ENCODE measurements at regions not wholly inside any gene's neighbourhood (a gene's known extent, or its start where the extent isn't known, plus 50 kb on each side); places are given as distances from the start of the nearest gene placed in this dataset.

DNA sequence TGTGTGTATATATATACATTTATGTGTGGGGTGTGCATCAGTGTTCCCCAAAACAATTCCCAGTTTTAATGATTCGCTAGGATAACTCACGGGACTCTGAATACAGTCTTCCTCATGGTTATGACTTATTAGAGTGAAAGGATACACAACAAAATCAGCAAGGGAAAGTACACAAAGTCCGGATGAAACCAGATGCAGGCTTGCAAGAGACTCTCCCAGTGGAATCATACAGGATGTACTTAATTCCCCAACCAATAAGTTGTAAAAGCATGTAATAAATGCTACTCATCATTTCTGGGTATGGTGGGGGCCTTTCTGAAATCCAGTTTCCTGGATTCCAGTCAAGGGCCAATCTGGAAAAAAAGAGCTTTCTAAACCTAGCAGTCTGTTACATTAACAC lies 654.1 kb upstream of the SYT4 start:
- Histone ChIP-seq H3K36me3 (ENCODE audit: control insufficient read depth, insufficient read depth, low read length) (no peaks in the 10 kb centered on the region), H3K4me3 (ENCODE audit: low read depth, low read length) (no peak overlapping the region), H3K27me3 (ENCODE audit: control insufficient read depth, insufficient read depth, low read length) (no peaks in the 10 kb centered on the region)
- TF ChIP-seq, protein P1, sequence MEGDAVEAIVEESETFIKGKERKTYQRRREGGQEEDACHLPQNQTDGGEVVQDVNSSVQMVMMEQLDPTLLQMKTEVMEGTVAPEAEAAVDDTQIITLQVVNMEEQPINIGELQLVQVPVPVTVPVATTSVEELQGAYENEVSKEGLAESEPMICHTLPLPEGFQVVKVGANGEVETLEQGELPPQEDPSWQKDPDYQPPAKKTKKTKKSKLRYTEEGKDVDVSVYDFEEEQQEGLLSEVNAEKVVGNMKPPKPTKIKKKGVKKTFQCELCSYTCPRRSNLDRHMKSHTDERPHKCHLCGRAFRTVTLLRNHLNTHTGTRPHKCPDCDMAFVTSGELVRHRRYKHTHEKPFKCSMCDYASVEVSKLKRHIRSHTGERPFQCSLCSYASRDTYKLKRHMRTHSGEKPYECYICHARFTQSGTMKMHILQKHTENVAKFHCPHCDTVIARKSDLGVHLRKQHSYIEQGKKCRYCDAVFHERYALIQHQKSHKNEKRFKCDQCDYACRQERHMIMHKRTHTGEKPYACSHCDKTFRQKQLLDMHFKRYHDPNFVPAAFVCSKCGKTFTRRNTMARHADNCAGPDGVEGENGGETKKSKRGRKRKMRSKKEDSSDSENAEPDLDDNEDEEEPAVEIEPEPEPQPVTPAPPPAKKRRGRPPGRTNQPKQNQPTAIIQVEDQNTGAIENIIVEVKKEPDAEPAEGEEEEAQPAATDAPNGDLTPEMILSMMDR (IDR thresholded peaks at IDR 0.05; ENCODE audit: insufficient read depth, low read length, poor library complexity, severe bottlenecking): no peak
- DNase-seq (ENCODE audit: low read depth): no peak

DNA sequence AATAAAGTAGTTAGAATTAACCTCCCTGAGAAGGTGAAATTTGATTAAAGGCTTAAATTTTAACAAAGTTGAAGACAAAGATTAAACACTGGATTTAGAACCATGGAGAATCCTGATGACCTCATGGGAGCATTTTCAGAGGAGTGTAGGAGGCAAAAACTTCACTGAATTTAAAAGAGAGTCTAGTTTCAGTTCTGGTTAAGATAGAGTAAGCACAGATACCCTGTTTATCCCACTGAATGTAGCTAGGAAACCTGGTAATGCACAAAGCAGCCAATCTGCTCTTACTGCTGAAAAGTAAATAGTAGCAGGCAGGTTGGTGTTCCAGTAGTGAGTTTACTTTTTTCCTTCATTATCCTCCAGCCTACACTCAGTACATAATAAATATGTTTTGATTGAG lies 654.9 kb upstream of the SYT4 start:
- H3K4me3 ChIP-seq (ENCODE audit: low read depth, low read length): no peak overlapping the region
- no peaks in the 10 kb centered on the region for H3K36me3 ChIP-seq (ENCODE audit: control insufficient read depth, insufficient read depth, low read length)
- TF ChIP-seq, protein P1 (IDR thresholded peaks at IDR 0.05; ENCODE audit: insufficient read depth, low read length, poor library complexity, severe bottlenecking): no peak
- DNase-seq (ENCODE audit: low read depth): no peak
- no peaks in the 10 kb centered on the region for H3K27me3 ChIP-seq (ENCODE audit: control insufficient read depth, insufficient read depth, low read length)

DNA sequence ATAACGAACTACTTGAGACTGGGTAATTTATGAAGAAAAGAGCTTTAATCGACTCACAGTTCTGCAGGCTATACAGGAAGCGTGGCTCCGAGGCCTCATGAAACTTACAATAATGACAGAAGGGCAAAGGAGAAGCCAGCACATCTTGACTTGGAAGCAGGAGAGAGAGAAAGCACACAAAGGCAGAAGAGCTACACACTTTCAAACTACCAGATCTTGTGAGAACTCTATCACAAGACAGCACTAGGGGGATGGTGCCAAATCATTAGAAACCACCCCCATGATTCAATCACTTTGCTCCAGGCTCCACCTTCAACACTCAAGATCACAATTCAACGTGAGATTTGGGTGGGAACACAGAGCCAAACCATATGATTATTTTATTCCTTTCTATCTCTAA lies 655.9 kb upstream of the SYT4 start:
- no peak for DNase-seq (ENCODE audit: low read depth)

DNA sequence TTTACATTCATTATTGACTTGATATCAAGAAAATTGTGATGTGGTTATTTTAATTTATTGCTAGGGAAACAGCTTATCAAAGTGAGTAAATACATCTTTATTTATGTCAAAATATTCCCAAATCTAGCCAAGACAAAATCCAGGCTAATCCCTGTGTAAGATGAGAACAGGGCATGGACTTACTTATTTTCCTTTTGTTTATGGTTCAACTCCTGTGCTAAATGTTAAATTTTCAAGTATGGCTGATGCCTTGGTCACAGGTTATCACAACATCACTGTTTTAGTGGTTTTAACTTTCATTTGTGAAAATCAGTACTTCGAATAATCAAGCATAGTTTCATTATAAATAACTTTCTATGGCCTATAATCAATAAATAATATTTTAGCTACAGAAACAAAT lies 657.0 kb upstream of the SYT4 start:
- Histone ChIP-seq H3K36me3 (ENCODE audit: control insufficient read depth, insufficient read depth, low read length) (no peaks in the 10 kb centered on the region), H3K27me3 (ENCODE audit: control insufficient read depth, insufficient read depth, low read length) (no peaks in the 10 kb centered on the region), H3K4me3 (ENCODE audit: low read depth, low read length) (no peak overlapping the region)
- TF ChIP-seq, protein P1 (IDR thresholded peaks at IDR 0.05; ENCODE audit: insufficient read depth, low read length, poor library complexity, severe bottlenecking): no peak
- DNase-seq (ENCODE audit: low read depth): no peak

More for the DNA sequence above, 655.9 kb upstream of the SYT4 start:
- Histone ChIP-seq H3K27me3 (ENCODE audit: control insufficient read depth, insufficient read depth, low read length) (no peaks in the 10 kb centered on the region), H3K36me3 (ENCODE audit: control insufficient read depth, insufficient read depth, low read length) (no peaks in the 10 kb centered on the region), H3K4me3 (ENCODE audit: low read depth, low read length) (no peak overlapping the region)
- TF ChIP-seq, protein P1 (IDR thresholded peaks at IDR 0.05; ENCODE audit: insufficient read depth, low read length, poor library complexity, severe bottlenecking): no peak

DNA sequence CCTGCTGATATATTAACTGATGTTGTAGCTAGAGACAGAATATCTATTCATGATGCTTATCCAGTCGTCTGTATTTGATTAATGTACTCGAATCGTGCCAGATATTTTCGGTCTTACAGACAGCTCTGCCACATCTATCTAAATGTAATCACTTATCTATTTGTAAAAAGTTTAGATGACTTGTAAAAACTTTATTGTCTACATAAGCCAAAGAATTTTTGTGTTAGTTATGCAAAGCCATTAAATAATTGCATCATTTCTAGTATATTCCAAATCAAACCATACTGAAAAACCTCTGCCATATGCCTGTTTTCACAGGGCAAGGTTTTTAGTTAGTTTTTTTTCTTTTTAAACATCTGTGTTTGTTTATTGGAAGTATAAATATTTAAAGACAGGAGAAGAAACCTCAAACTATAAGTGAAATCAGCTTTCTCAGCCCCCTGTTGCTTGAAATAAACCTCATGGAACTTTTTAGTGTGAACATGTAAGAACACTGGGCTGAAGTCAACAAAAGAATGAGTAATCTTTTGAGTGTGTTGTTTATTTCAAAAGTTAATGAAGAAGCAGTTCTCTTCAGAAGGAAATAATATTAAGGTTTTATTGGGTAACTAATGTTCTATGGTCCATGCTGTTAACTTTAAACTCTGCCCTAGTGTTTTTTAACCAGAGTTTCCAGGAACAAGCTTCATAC lies 657.6 kb upstream of the SYT4 start:
- no peak for DNase-seq (ENCODE audit: low read depth)
- Histone ChIP-seq H3K36me3 (ENCODE audit: control insufficient read depth, insufficient read depth, low read length) (no peaks in the 10 kb centered on the region), H3K4me3 (ENCODE audit: low read depth, low read length) (no peak overlapping the region), H3K27me3 (ENCODE audit: control insufficient read depth, insufficient read depth, low read length) (no peaks in the 10 kb centered on the region)
- TF ChIP-seq, protein P1 (IDR thresholded peaks at IDR 0.05; ENCODE audit: insufficient read depth, low read length, poor library complexity, severe bottlenecking): no peak

DNA sequence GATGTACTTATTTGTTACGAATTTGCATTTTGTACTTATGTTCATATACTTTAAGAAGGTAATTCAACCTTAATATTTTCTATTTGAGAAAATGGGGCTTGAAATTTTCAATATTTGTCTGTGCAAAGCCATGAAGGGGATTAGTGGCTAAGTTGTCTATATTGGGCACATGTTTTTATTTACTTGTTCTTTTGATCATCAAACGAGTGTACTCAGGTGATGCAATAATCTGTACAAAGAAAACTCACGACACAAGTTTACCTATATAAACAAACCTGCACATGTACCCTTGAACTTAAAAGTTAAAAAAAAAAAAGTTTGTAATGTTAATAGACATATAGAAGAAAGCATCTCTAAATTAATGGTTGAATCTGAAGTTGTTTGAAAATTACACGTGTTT lies 658.9 kb upstream of the SYT4 start:
- Histone ChIP-seq H3K4me3 (ENCODE audit: low read depth, low read length) (no peak overlapping the region), H3K27me3 (ENCODE audit: control insufficient read depth, insufficient read depth, low read length) (no peaks in the 10 kb centered on the region), H3K36me3 (ENCODE audit: control insufficient read depth, insufficient read depth, low read length) (no peaks in the 10 kb centered on the region)
- TF ChIP-seq, protein P1 (IDR thresholded peaks at IDR 0.05; ENCODE audit: insufficient read depth, low read length, poor library complexity, severe bottlenecking): no peak
- DNase-seq (ENCODE audit: low read depth): no peak

All from kidney epithelial cell (primary cell).